ENCODE measurements at regions not wholly inside any gene's neighbourhood (a gene's known extent, or its start where the extent isn't known, plus 50 kb on each side); places are given as distances from the start of the nearest gene placed in this dataset.

- Histone ChIP-seq H4K20me1 (ENCODE audit: insufficient read depth) (no peaks in the 10 kb centered on the region), H2AFZ (ENCODE audit: low read depth) (no peak overlapping the region), H3K9ac (no peak overlapping the region), H3K27me3 (ENCODE audit: insufficient read depth, low read depth) (peaks cover 98% of the 10 kb centered on the region), H3K4me1 (ENCODE audit: low read depth, poor library complexity, severe bottlenecking) (no peaks in the 10 kb centered on the region), H3K4me2 (no peak overlapping the region), H3K36me3 (ENCODE audit: insufficient read depth) (no peaks in the 10 kb centered on the region), H3K27ac (no peak overlapping the region), H3K4me3 (IDR thresholded peaks at IDR 0.05; ENCODE audit: insufficient read depth, low read depth, low read length) (no peak overlapping the region), H3K79me2 (ENCODE audit: insufficient read depth, low read depth) (no peaks in the 10 kb centered on the region)
- TF ChIP-seq CTCF (conservative IDR thresholded peaks at IDR 0.05; ENCODE audit: low read depth, low read length) = no peak
Observed at GRCh38 chr20:62539198-62540045, 63.6 kb upstream of the GATA5 start.

- H3K4me2 ChIP-seq = no peak overlapping the region
- H3K27me3 ChIP-seq (ENCODE audit: insufficient read depth, low read depth) = peaks cover 100% of the 10 kb centered on the region
- no peaks in the 10 kb centered on the region for H3K36me3 ChIP-seq (ENCODE audit: insufficient read depth)
- no peaks in the 10 kb centered on the region for H3K79me2 ChIP-seq (ENCODE audit: insufficient read depth, low read depth)
- H3K27ac ChIP-seq = no peak overlapping the region
- H2AFZ ChIP-seq (ENCODE audit: low read depth) = no peak overlapping the region
- TF ChIP-seq CTCF (conservative IDR thresholded peaks at IDR 0.05; ENCODE audit: low read depth, low read length) = no peak
- H3K4me3 ChIP-seq (IDR thresholded peaks at IDR 0.05; ENCODE audit: insufficient read depth, low read depth, low read length) = no peak overlapping the region
- no peaks in the 10 kb centered on the region for H4K20me1 ChIP-seq (ENCODE audit: insufficient read depth)
- no peaks in the 10 kb centered on the region for H3K4me1 ChIP-seq (ENCODE audit: low read depth, poor library complexity, severe bottlenecking)
- no peak overlapping the region for H3K9ac ChIP-seq
Observed at GRCh38 chr20:62540504-62540903, 64.7 kb upstream of the GATA5 start.

GRCh38 chr20:62542862-62543261, 67.1 kb upstream of the GATA5 start:
- Histone ChIP-seq H3K4me3 (IDR thresholded peaks at IDR 0.05; ENCODE audit: insufficient read depth, low read depth, low read length) (no peak overlapping the region), H3K36me3 (ENCODE audit: insufficient read depth) (no peaks in the 10 kb centered on the region), H3K9ac (no peak overlapping the region), H2AFZ (ENCODE audit: low read depth) (no peak overlapping the region), H3K4me1 (ENCODE audit: low read depth, poor library complexity, severe bottlenecking) (no peaks in the 10 kb centered on the region), H4K20me1 (ENCODE audit: insufficient read depth) (no peaks in the 10 kb centered on the region), H3K79me2 (ENCODE audit: insufficient read depth, low read depth) (no peaks in the 10 kb centered on the region), H3K27ac (no peak overlapping the region), H3K4me2 (no peak overlapping the region), H3K27me3 (ENCODE audit: insufficient read depth, low read depth) (peaks cover 100% of the 10 kb centered on the region)
- no peak for TF ChIP-seq CTCF (conservative IDR thresholded peaks at IDR 0.05; ENCODE audit: low read depth, low read length)

- Histone ChIP-seq H2AFZ (ENCODE audit: low read depth) (no peak overlapping the region), H3K4me3 (IDR thresholded peaks at IDR 0.05; ENCODE audit: insufficient read depth, low read depth, low read length) (no peak overlapping the region), H3K79me2 (ENCODE audit: insufficient read depth, low read depth) (no peaks in the 10 kb centered on the region), H3K4me2 (no peak overlapping the region), H3K27ac (no peak overlapping the region), H3K36me3 (ENCODE audit: insufficient read depth) (no peaks in the 10 kb centered on the region), H3K9ac (no peak overlapping the region), H4K20me1 (ENCODE audit: insufficient read depth) (no peaks in the 10 kb centered on the region), H3K4me1 (ENCODE audit: low read depth, poor library complexity, severe bottlenecking) (no peaks in the 10 kb centered on the region), H3K27me3 (ENCODE audit: insufficient read depth, low read depth) (peaks cover 100% of the 10 kb centered on the region)
- no peak for TF ChIP-seq CTCF (conservative IDR thresholded peaks at IDR 0.05; ENCODE audit: low read depth, low read length)
Observed at GRCh38 chr20:62543470-62544302, 67.9 kb upstream of the GATA5 start.
